ENCODE measurements at regions not wholly inside any gene's neighbourhood (a gene's known extent, or its start where the extent isn't known, plus 50 kb on each side); places are given as distances from the start of the nearest gene placed in this dataset.

- H3K79me2 ChIP-seq (ENCODE audit: control insufficient read depth, insufficient read depth, low read length): no peaks in the 10 kb centered on the region
- H3K9me3 ChIP-seq (replicated peaks; ENCODE audit: control insufficient read depth, insufficient read depth, low read length): no peaks in the 10 kb centered on the region
- no peak overlapping the region for H3K4me3 ChIP-seq (replicated peaks in 1 of 3; ENCODE audit: insufficient read depth in 1 of 3, low read depth in 1 of 3, low read length in 3 of 3)
- TF ChIP-seq GATA2 (IDR thresholded peaks at IDR 0.05; ENCODE audit: insufficient read depth, insufficient read length, low read depth, low read length) (no peak), POLR2A (IDR thresholded peaks at IDR 0.05; ENCODE audit: low read depth, low read length) (no peak)
- no peak for DNase-seq (ENCODE audit: low read depth, low spot score)
- H3K27me3 ChIP-seq (ENCODE audit: control insufficient read depth in 2 of 2, insufficient read depth in 2 of 2, low read length in 2 of 2): no peaks in the 10 kb centered on the region
- H3K9me1 ChIP-seq (replicated peaks; ENCODE audit: control insufficient read depth, extremely low read depth, insufficient read depth, low read length): no peaks in the 10 kb centered on the region
- CTCF ChIA-PET: no interaction called here
- H3K36me3 ChIP-seq (ENCODE audit: control insufficient read depth in 2 of 2, extremely low read depth in 1 of 2, insufficient read depth in 2 of 2, low read length in 2 of 2): no peaks in the 10 kb centered on the region
- FAIRE-seq: no peak
- no TSS peak for BruUV-seq (replicated peaks)
- H2AFZ ChIP-seq (ENCODE audit: low read depth, low read length): no peak overlapping the region
- H3K4me2 ChIP-seq (ENCODE audit: insufficient read depth, low read length): no peak overlapping the region
- no peak overlapping the region for H3K9ac ChIP-seq (replicated peaks; ENCODE audit: extremely low read depth, insufficient read depth, low read length)
- POLR2A ChIA-PET: no interaction called here
- intact Hi-C loops (cut with micrococcal nuclease) (no loop called here), dilution Hi-C loops (cut with MboI; ENCODE audit: extremely low pct_ligation_motif_present, low sequenced_read_pairs) (no loop called here)
- H4K20me1 ChIP-seq (replicated peaks; ENCODE audit: control insufficient read depth, extremely low read depth, insufficient read depth, low read length): no peaks in the 10 kb centered on the region
- no peak overlapping the region for H3K27ac ChIP-seq (ENCODE audit: insufficient read depth, low read depth, low read length)
- H3K4me1 ChIP-seq (ENCODE audit: control insufficient read depth, extremely low read depth, insufficient read depth, low read length): no peaks in the 10 kb centered on the region
These were observed 1274.4 kb downstream of the ROBO2 start for GRCh38 chr3:78314327-78314726.

GRCh38 chr3:78317774-78318173 lies 1277.9 kb downstream of the ROBO2 start:
- Histone ChIP-seq H3K9me3 (replicated peaks; ENCODE audit: control insufficient read depth, insufficient read depth, low read length) (no peaks in the 10 kb centered on the region), H3K4me1 (ENCODE audit: control insufficient read depth, extremely low read depth, insufficient read depth, low read length) (no peaks in the 10 kb centered on the region), H3K4me3 (replicated peaks in 1 of 3; ENCODE audit: insufficient read depth in 1 of 3, low read depth in 1 of 3, low read length in 3 of 3) (no peak overlapping the region), H3K4me2 (ENCODE audit: insufficient read depth, low read length) (no peak overlapping the region), H3K27ac (ENCODE audit: insufficient read depth, low read depth, low read length) (no peak overlapping the region), H2AFZ (ENCODE audit: low read depth, low read length) (no peak overlapping the region), H3K9ac (replicated peaks; ENCODE audit: extremely low read depth, insufficient read depth, low read length) (no peak overlapping the region), H3K9me1 (replicated peaks; ENCODE audit: control insufficient read depth, extremely low read depth, insufficient read depth, low read length) (no peaks in the 10 kb centered on the region), H4K20me1 (replicated peaks; ENCODE audit: control insufficient read depth, extremely low read depth, insufficient read depth, low read length) (no peaks in the 10 kb centered on the region), H3K27me3 (ENCODE audit: control insufficient read depth in 2 of 2, insufficient read depth in 2 of 2, low read length in 2 of 2) (no peaks in the 10 kb centered on the region), H3K79me2 (ENCODE audit: control insufficient read depth, insufficient read depth, low read length) (no peaks in the 10 kb centered on the region), H3K36me3 (ENCODE audit: control insufficient read depth in 2 of 2, extremely low read depth in 1 of 2, insufficient read depth in 2 of 2, low read length in 2 of 2) (no peaks in the 10 kb centered on the region)
- FAIRE-seq (no peak), DNase-seq (ENCODE audit: low read depth, low spot score) (no peak)
- dilution Hi-C loops (cut with MboI; ENCODE audit: extremely low pct_ligation_motif_present, low sequenced_read_pairs) (no loop called here), intact Hi-C loops (cut with micrococcal nuclease) (no loop called here)
- POLR2A ChIA-PET: no interaction called here
- TF ChIP-seq MYC (IDR thresholded peaks at IDR 0.05; ENCODE audit: low read depth, low read length): no peak
- TF ChIP-seq POLR2AphosphoS5 (IDR thresholded peaks at IDR 0.05; ENCODE audit: insufficient read depth, low read depth, low read length): no peak
- TF ChIP-seq MAX (IDR thresholded peaks at IDR 0.05; ENCODE audit: insufficient read depth, insufficient read length): no peak
- TF ChIP-seq FOS (IDR thresholded peaks at IDR 0.05; ENCODE audit: borderline replicate concordance, insufficient read depth, low read length): no peak
- no peak for TF ChIP-seq GATA2 (IDR thresholded peaks at IDR 0.05; ENCODE audit: insufficient read depth, insufficient read length, low read depth, low read length)
- TF ChIP-seq JUN (IDR thresholded peaks at IDR 0.05; ENCODE audit: borderline replicate concordance, insufficient read depth, insufficient read length, low read depth): no peak
- no peak for TF ChIP-seq CTCF (IDR thresholded peaks at IDR 0.05; ENCODE audit: extremely low read depth in 1 of 2, insufficient read depth in 1 of 2, low read depth in 1 of 2, low read length in 2 of 2)
- TF ChIP-seq POLR2A (IDR thresholded peaks at IDR 0.05; ENCODE audit: low read depth, low read length): no peak
- no peak for TF ChIP-seq EZH2 (IDR thresholded peaks at IDR 0.05; ENCODE audit: borderline replicate concordance, low read depth, low read length, severe bottlenecking)
- CTCF ChIA-PET: no interaction called here
- BruUV-seq (replicated peaks): no TSS peak

All from endothelial cell of umbilical vein (primary cell).